HG03460 (cell line): ENCODE measurements at regions not wholly inside any gene's neighbourhood (a gene's known extent, or its start where the extent isn't known, plus 50 kb on each side); places are given as distances from the start of the nearest gene placed in this dataset.

Experiments
- ATAC-seq: cut with Tn5 transposase; IDR thresholded peaks from one replicate; pipeline ENCODE4 v1.9.1; 2021; ENCODE audit not compliant: unreplicated experiment

GRCh38 chr10:3229815-3230214 is 57.2 kb upstream of the PITRM1 start:
- ATAC-seq = no peak

GRCh38 chr10:3228629-3228945 is 56.0 kb upstream of the PITRM1 start:
- ATAC-seq = no peak

GRCh38 chr10:3226960-3227744 is 54.6 kb upstream of the PITRM1 start:
- ATAC-seq = no peak

- no peak for ATAC-seq
Measured at GRCh38 chr10:3225561-3225960, 53.0 kb upstream of the PITRM1 start.

DNA sequence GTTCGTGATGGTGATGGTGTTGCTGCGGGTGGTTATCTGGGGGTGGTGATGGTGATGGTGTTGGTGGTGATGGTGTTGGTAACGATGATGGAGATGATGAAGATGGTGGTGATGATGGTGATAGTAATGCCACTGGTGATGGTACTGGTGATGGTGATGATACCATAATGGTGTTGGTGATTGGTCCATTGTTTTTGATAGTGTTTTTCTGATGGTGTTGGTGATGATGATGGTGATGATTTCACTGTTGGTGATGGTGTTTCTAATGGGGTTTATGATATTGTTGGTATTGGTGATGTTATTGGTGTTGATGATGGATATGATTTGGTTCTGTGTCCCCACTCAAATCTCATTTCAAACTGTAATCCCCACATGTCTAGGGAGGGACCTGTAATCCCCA is 51.7 kb upstream of the PITRM1 start:
- ATAC-seq = no peak

DNA sequence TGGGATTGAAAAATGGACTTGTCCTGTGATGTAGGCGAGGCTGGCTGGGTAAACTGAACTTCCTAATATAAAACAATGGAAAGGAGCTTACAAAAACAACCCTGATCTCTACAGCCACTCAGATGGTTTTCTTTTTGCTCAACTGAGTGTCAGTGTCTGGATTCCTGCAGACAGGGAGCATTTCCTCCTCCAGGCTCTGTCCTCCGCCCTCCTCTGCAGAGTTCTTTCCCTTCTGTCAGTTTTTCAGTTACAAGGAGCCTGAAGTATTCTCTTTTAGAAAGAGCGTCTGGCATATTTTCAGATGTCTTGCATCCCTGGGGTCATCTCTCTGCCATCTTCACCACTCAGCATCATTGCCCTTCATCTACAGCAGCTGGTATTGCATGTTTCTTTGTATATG is 50.0 kb upstream of the PITRM1 start:
- ATAC-seq = no peak
